SK-N-MC (cell line): ENCODE measurements at regions not wholly inside any gene's neighbourhood (a gene's known extent, or its start where the extent isn't known, plus 50 kb on each side); places are given as distances from the start of the nearest gene placed in this dataset.
"Not testable (repeated sequence)": the region's sequence is repeated elsewhere in the genome, so short reads cannot be mapped to it uniquely, and the experiment has no call there.

Experiments
- EZH2 ChIP-seq: fragments of 200-600 bp; sonication (generic); IDR thresholded peaks from one replicate; pipeline ENCODE4 v1.6.1; 2017; ENCODE audit warnings: antibody characterized with exemption
- FOXP2 ChIP-seq: optimal IDR thresholded peaks from 2 replicates; pipeline ENCODE3; 2011; ENCODE audit warnings: mild to moderate bottlenecking, moderate library complexity; ENCODE audit not compliant: insufficient read depth; ENCODE audit errors: extremely low read length, control extremely low read depth
- POLR2AphosphoS5 ChIP-seq: IDR thresholded peaks from 2 replicates; pipeline ENCODE4 v1.6.1; 2012; ENCODE audit warnings: mild to moderate bottlenecking, low read depth, low read length, borderline replicate concordance

- not testable (repeated sequence) for TF ChIP-seq EZH2, POLR2AphosphoS5, FOXP2
Observed at GRCh38 chr2:129417041-129417440, 562.4 kb upstream of the RAB6C start.
